KMS-11 (cell line): ENCODE measurements at regions not wholly inside any gene's neighbourhood (a gene's known extent, or its start where the extent isn't known, plus 50 kb on each side); places are given as distances from the start of the nearest gene placed in this dataset.
"Not testable (repeated sequence)": the region's sequence is repeated elsewhere in the genome, so short reads cannot be mapped to it uniquely, and the experiment has no call there.

ENCODE experiments used
- H2AFZ ChIP-seq: fragments of 200-600 bp; sonication (generic); 2 replicates; pipeline ENCODE4 v1.6.1; 2016; ENCODE audit warnings: antibody characterized with exemption, mixed run types, low read depth
- H3K27ac ChIP-seq: fragments of 200-600 bp; sonication (generic); 2 replicates; pipeline ENCODE4 v1.6.1; 2016; ENCODE audit warnings: mild to moderate bottlenecking, mixed run types
- H3K27me3 ChIP-seq: fragments of 200-600 bp; sonication (generic); 2 replicates; pipeline ENCODE4 v1.6.1; 2017; ENCODE audit warnings: mild to moderate bottlenecking, low read depth, mixed run types, moderate library complexity; ENCODE audit not compliant: insufficient read depth
- H3K36me3 ChIP-seq: fragments of 200-600 bp; sonication (generic); 2 replicates; pipeline ENCODE4 v1.6.1; 2017; ENCODE audit warnings: mild to moderate bottlenecking, mixed run types; ENCODE audit not compliant: insufficient read depth
- H3K4me1 ChIP-seq: fragments of 200-600 bp; sonication (generic); 2 replicates; pipeline ENCODE4 v1.6.1; 2016; ENCODE audit warnings: mild to moderate bottlenecking, low read depth, mixed run types; ENCODE audit not compliant: poor library complexity, severe bottlenecking
- H3K4me2 ChIP-seq: fragments of 200-600 bp; sonication (generic); 2 replicates; pipeline ENCODE4 v1.7.0; 2016; ENCODE audit warnings: mild to moderate bottlenecking, mixed run types
- H3K4me3 ChIP-seq: fragments of 200-600 bp; sonication (generic); IDR thresholded peaks from 2 replicates; pipeline ENCODE4 v1.6.1; 2017; ENCODE audit warnings: low read depth, low read length, mixed read lengths; ENCODE audit not compliant: insufficient read depth
- H3K79me2 ChIP-seq: fragments of 200-600 bp; sonication (generic); 2 replicates; pipeline ENCODE4 v1.6.1; 2016; ENCODE audit warnings: low read depth, mixed run types; ENCODE audit not compliant: insufficient read depth
- H3K9ac ChIP-seq: fragments of 200-600 bp; sonication (generic); 2 replicates; pipeline ENCODE4 v1.6.1; 2016; ENCODE audit warnings: mild to moderate bottlenecking, mixed run types
- H4K20me1 ChIP-seq: fragments of 200-600 bp; sonication (generic); 2 replicates; pipeline ENCODE4 v1.6.1; 2016; ENCODE audit warnings: mild to moderate bottlenecking, mixed run types; ENCODE audit not compliant: insufficient read depth
- TF ChIP-seq, protein P1 (sequence below): fragments of 200-600 bp; sonication (generic); conservative IDR thresholded peaks from 2 replicates; pipeline ENCODE4 v1.6.1; 2017; ENCODE audit warnings: low read depth, mild to moderate bottlenecking, antibody characterized with exemption, low read length, moderate library complexity, mixed read lengths

DNA sequence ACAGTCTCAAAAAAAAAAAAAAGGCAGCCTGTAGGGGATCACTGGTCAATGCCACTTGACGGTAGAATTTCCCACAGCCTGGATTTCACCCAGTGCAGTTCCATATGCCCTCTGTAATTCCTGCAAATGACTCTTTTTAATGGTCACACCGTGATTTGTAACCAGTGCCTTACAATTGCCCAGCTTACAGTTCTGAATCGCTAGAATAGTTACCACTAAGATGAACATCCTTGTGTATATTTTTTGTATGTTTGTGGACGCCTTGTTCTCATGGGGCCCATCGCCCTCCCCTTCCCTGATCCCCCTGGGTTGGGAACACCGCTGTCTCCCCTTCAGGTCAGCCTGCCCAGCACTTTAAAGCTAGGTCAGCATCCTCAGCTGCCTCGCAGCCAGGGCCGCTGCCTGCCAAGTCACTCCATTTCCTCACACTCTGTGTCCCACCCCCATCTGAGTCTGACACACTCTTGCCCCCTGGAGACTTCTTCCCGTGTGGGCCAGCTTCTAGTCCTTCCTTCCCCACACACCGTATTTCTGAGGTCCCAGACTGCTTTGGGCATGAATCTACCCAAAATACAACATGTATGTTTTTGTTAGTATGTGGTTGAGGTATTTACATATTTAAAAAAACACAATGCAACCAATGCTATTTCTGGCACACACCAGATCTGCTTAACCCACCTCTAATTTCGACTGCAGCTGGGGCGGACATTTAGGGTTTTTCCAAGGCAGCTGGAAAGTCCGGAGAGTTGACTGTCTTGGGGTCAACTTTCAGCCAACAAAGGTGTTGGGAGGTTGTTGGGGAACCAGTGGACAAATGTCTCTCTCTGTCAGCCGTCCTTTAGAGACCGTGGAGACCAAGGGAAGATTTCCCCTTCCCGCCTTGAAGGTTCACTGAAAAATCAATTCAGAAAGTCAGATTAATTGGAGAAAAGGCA lies 120.5 kb upstream of the NEK6 start:
- H3K9ac ChIP-seq, result 0 out of 2 replicates have a peak overlapping the region, but pooled peaks have one; percentile 24
- TF ChIP-seq, protein P1, sequence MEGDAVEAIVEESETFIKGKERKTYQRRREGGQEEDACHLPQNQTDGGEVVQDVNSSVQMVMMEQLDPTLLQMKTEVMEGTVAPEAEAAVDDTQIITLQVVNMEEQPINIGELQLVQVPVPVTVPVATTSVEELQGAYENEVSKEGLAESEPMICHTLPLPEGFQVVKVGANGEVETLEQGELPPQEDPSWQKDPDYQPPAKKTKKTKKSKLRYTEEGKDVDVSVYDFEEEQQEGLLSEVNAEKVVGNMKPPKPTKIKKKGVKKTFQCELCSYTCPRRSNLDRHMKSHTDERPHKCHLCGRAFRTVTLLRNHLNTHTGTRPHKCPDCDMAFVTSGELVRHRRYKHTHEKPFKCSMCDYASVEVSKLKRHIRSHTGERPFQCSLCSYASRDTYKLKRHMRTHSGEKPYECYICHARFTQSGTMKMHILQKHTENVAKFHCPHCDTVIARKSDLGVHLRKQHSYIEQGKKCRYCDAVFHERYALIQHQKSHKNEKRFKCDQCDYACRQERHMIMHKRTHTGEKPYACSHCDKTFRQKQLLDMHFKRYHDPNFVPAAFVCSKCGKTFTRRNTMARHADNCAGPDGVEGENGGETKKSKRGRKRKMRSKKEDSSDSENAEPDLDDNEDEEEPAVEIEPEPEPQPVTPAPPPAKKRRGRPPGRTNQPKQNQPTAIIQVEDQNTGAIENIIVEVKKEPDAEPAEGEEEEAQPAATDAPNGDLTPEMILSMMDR, result no peak
- H3K27ac ChIP-seq, result peak overlapping the region; percentile 58
- H3K4me1 ChIP-seq, result peaks cover 34% of the 10 kb centered on the region
- no peaks in the 10 kb centered on the region for H3K36me3 ChIP-seq
- H3K4me3 ChIP-seq, result no peak overlapping the region
- H3K27me3 ChIP-seq, result no peaks in the 10 kb centered on the region
- no peaks in the 10 kb centered on the region for H4K20me1 ChIP-seq
- H3K4me2 ChIP-seq, result peak overlapping the region; percentile 82
- H3K79me2 ChIP-seq, result no peaks in the 10 kb centered on the region
- H2AFZ ChIP-seq, result peak overlapping the region; percentile 47; the same call in 1 of the 2 replicates

DNA sequence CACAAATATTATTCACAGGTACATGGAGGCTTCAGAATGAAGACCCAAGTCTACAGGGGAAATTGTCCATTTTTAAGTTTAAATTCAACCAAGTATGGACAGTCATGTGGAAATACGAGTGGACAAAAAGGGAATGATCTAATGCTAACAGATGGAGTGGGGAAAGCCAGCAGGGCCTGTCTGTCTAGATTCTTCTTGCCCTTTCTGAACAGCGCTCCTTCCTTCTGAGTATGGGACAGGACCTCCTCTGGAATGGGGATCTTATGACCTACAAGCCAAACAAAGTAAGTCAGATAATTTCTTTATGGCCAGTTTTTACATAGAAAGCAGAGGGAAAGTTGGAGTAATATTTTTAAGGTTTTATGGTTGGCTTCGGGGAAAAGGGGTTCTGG lies 119.8 kb upstream of the NEK6 start:
- H3K79me2 ChIP-seq, result no peaks in the 10 kb centered on the region
- no peaks in the 10 kb centered on the region for H4K20me1 ChIP-seq
- H3K36me3 ChIP-seq, result no peaks in the 10 kb centered on the region
- TF ChIP-seq, protein P1, result no peak
- H3K4me2 ChIP-seq, result peak overlapping the region; percentile 82
- no peaks in the 10 kb centered on the region for H3K27me3 ChIP-seq
- peak overlapping the region; percentile 47; the same call in 1 of the 2 replicates for H2AFZ ChIP-seq
- peak overlapping the region; percentile 58 for H3K27ac ChIP-seq
- no peak overlapping the region for H3K4me3 ChIP-seq
- H3K9ac ChIP-seq, result no peak overlapping the region
- H3K4me1 ChIP-seq, result peaks cover 34% of the 10 kb centered on the region

DNA sequence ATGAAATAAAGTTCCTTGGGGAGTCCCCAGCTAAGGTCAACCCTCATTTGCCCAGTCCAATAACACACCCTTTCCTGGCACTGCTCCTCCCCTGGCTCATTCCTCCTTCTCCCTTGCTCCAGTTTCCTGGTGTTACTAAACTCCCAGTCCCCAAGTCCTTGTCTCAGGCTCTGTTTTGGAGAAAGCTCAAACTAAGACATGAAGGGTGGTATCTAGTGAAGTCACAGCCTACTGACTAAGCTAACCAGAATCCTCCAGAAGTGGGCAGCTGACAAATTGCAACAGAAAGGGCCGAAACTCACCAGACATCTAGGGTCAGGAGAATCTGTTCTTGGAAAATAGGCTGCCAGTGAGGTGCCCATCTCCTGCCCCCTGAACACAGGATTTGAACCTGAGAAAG lies 118.7 kb upstream of the NEK6 start:
- Histone ChIP-seq H3K27ac (no peak overlapping the region), H3K4me3 (no peak overlapping the region), H3K36me3 (no peaks in the 10 kb centered on the region), H3K4me2 (no peak overlapping the region), H3K79me2 (no peaks in the 10 kb centered on the region), H3K27me3 (no peaks in the 10 kb centered on the region), H2AFZ (no peak overlapping the region), H3K4me1 (peaks cover 34% of the 10 kb centered on the region), H3K9ac (no peak overlapping the region), H4K20me1 (no peaks in the 10 kb centered on the region)
- TF ChIP-seq, protein P1, result no peak

DNA sequence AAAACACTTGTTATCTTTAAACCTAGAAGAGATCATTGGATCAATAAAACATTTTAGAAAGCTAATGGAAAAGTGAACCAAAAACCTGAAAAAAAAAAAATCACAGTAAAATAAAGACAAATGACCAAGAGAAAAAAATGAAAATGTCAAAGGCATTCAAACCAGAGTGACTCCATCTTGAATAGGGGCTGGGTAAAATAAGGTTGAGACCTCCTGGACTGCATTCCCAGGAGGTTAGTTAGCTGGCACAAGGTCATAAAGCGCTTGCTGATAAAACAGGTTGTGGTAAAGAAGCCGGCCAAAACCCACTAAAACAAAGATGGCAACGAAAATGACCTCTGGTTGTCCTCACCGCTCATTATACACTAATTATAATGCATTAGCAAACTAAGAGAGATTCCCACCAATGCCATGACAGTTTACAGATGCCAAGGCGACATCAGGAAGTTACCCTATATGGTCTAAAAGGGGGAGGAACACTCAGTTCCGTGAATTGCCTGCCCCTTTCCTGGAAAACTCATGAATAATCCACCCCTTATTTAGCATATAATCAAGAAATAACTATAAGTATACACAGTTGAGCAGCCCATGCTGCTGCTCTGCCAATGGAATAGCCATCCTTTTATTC lies 116.7 kb upstream of the NEK6 start:
- Histone ChIP-seq H3K79me2 (no peaks in the 10 kb centered on the region), H3K4me2 (no peak overlapping the region), H3K27me3 (no peaks in the 10 kb centered on the region), H3K27ac (no peak overlapping the region), H4K20me1 (no peaks in the 10 kb centered on the region), H3K9ac (no peak overlapping the region), H2AFZ (no peak overlapping the region), H3K36me3 (no peaks in the 10 kb centered on the region), H3K4me1 (peaks cover 37% of the 10 kb centered on the region), H3K4me3 (no peak overlapping the region)
- TF ChIP-seq, protein P1, result no peak

DNA sequence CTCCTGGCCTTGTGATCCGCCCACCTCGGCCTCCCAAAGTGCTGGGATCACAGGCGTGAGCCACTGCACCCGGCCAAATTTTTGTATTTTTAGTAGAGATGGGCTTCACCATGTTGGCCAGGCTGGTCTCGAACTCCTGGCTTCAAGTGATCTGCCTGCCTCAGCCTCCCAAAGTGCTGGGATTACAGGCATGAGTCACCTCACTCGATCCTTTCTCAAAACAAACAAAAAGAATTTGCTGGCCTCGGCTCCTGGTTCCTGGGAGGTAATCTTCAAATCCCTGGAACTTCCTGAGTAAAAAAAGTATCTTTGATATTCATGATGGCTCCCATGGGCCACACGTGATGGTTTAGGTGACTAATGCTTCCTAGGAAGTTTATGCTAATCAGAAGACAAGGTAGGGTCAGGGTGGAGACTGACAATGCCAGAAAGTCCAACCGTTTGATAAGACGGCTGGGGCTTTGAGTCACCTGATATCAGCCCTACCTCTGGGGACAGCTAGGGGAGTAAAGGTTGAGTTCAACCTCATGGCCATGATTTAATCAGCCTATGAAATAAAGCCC lies 113.1 kb upstream of the NEK6 start:
- not testable (repeated sequence) for H3K27ac ChIP-seq

More for the DNA sequence above, 113.1 kb upstream of the NEK6 start:
- not testable (repeated sequence) for H2AFZ ChIP-seq, H3K36me3 ChIP-seq, H3K27me3 ChIP-seq, H4K20me1 ChIP-seq, H3K79me2 ChIP-seq, H3K4me1 ChIP-seq, H3K9ac ChIP-seq, H3K4me2 ChIP-seq, H3K4me3 ChIP-seq
